HepG2 (cell line): ENCODE measurements at regions not wholly inside any gene's neighbourhood (a gene's known extent, or its start where the extent isn't known, plus 50 kb on each side); places are given as distances from the start of the nearest gene placed in this dataset.

Experiments used
- CBFB ChIP-seq: sonication (generic); formaldehyde crosslinking; IDR thresholded peaks from 2 replicates; pipeline ENCODE4 v1.4.0; 2020; ENCODE audit warnings: missing genetic modification reagents
- CTCF ChIP-seq: sonication (generic); formaldehyde crosslinking; IDR thresholded peaks from 2 replicates; pipeline ENCODE4 v1.5.0; 2020; ENCODE audit warnings: mild to moderate bottlenecking, missing genetic modification reagents, moderate library complexity
- MAX ChIP-seq: IDR thresholded peaks from 2 replicates; pipeline ENCODE4 v1.6.1; 2012; ENCODE audit warnings: inconsistent platforms
- RAD21 ChIP-seq: fragments of 450-650 bp; formaldehyde crosslinking; IDR thresholded peaks from 2 replicates; pipeline ENCODE4 v1.5.0; 2020; ENCODE audit warnings: mild to moderate bottlenecking
- RBM22 ChIP-seq: fragments of 200-400 bp; formaldehyde crosslinking; optimal IDR thresholded peaks from 2 replicates; pipeline ENCODE3; 2017; ENCODE audit warnings: mild to moderate bottlenecking, low read length, moderate library complexity
- RCOR2 ChIP-seq: IDR thresholded peaks from 2 replicates; pipeline ENCODE4 v1.6.1; 2016; ENCODE audit warnings: missing biosample characterization, missing genetic modification reagents
- ZBTB21 ChIP-seq: sonication (generic); formaldehyde crosslinking; IDR thresholded peaks from 2 replicates; pipeline ENCODE4 v1.4.0; 2020; ENCODE audit warnings: missing genetic modification reagents
- ZNF230 ChIP-seq: sonication (generic); formaldehyde crosslinking; IDR thresholded peaks from 2 replicates; pipeline ENCODE4 v1.4.0; 2020; ENCODE audit warnings: mild to moderate bottlenecking, missing genetic modification reagents
- ZNF441 ChIP-seq: sonication (generic); formaldehyde crosslinking; IDR thresholded peaks from 2 replicates; pipeline ENCODE4 v1.7.0; 2021; ENCODE audit warnings: missing genetic modification reagents, borderline replicate concordance
- ZNF781 ChIP-seq: sonication (generic); formaldehyde crosslinking; IDR thresholded peaks from 2 replicates; pipeline ENCODE4 v1.5.1; 2020; ENCODE audit warnings: borderline replicate concordance, mild to moderate bottlenecking, missing genetic modification reagents; ENCODE audit errors: not compliant biosample characterization

- TF ChIP-seq RAD21 (no peak), ZNF230 (no peak), ZBTB21 (CRISPR knock-in tag) (no peak), MAX (no peak), RBM22 (no peak), RCOR2 (CRISPR knock-in tag) (no peak), ZNF441 (CRISPR knock-in tag) (no peak), CBFB (no peak), CTCF (CRISPR knock-in tag) (no peak), ZNF781 (CRISPR knock-in tag) (no peak)
Measured at GRCh38 chr1:103230061-103230460, 121.7 kb upstream of the COL11A1 start.
